ENCODE measurements at regions not wholly inside any gene's neighbourhood (a gene's known extent, or its start where the extent isn't known, plus 50 kb on each side); places are given as distances from the start of the nearest gene placed in this dataset.

DNA sequence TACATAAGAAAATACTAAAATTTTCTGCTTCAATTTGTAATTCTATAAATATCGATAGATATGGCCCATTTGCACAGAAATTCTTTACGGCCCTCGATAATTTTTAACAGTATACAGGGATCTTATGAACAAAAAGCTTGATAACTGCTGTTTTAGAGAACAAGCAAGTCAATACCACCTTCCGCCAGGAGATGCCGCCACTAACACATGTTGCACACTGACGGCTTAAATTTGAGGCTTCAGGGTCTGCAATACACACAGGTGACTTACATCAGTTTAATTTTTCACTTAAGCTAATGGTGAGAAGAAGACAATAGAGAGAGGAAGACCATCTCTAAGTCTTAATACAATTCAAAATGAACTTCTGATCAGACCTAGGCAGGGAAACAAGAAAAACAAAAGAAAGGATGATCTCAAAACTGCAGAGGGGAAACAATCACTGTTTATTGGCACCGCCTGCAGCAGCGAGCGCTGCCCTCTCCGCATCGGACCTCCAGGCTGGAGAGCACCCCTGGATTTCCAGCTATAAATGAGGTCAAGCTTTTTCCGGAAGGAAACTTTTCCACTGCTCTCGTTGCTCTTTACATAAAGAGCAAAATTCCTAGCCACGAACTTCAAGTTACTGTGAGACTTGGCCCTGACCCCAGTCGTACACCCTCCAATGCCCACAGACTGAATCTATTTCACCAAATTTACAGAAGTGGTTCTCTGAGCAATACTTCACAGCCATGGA, 53.9 kb downstream of the OTOR start:
- H3K27me3 ChIP-seq (ENCODE audit: low read depth) = peaks cover 22% of the 10 kb centered on the region
- in situ Hi-C loops (cut with MboI; ENCODE audit: low sequenced_read_pairs) = loop anchor here (10.0 to 25.0 kb wide), 2 partner anchors 485 to 623 kb away; no protein-coding TSS in a partner anchor
- DNase-seq (ENCODE audit: low spot score in 2 of 2) = peak; percentile 42 to 83

GRCh38 chr20:16802652-16802935, 54.4 kb downstream of the OTOR start:
- Histone ChIP-seq H3K36me3 (replicated peaks) (no peaks in the 10 kb centered on the region), H3K4me1 (no peaks in the 10 kb centered on the region), H3K27me3 (ENCODE audit: low read depth) (peaks cover 22% of the 10 kb centered on the region), H3K9me3 (no peaks in the 10 kb centered on the region), H3K4me3 (no peak overlapping the region)
- in situ Hi-C loops (cut with MboI; ENCODE audit: low sequenced_read_pairs) = loop anchor here (10.0 to 25.0 kb wide), 2 partner anchors 485 to 622 kb away; no protein-coding TSS in a partner anchor
- DNase-seq (ENCODE audit: low spot score in 2 of 2) = no peak

More for the DNA sequence above, 53.9 kb downstream of the OTOR start:
- Histone ChIP-seq H3K9me3 (no peaks in the 10 kb centered on the region), H3K36me3 (replicated peaks) (no peaks in the 10 kb centered on the region), H3K4me1 (no peaks in the 10 kb centered on the region), H3K4me3 (no peak overlapping the region)

DNA sequence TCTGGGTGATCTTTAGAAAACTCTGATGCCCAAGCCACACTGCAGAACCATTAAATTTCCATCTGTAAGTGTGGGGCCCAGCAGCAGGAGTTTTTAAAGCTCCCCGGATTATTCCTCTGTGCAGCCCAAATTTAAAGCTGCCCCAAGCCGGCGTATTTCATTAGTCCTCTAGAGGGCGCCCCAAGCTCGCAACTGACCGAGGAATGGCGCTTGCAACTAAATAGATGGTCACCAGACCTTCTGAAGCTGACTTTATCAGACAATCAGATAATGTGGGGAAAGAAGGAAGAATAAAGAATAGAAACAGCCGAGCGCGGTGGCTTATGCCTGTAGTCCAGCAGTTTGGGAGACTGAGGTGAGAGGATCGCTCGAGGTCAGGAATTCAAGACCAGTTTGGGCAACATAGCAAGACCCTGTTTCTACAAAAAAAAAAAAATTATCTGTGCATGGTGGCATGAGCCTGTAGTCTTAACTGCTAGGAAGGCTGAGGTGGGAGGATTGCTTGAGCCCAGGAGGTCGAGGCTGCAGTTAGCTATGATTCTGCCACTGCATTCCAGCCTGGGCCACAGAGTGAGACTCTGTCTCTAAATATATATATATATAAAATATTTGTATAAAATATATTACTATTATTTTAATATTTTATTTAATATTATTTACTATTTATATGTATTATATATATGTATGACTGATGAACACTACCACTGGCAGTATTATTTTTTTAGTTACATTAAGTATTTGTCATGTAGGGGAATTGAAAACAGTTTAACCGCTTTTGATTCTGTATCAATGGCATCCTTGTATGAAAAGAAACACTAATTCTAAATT, 56.0 kb downstream of the OTOR start:
- in situ Hi-C loops (cut with MboI; ENCODE audit: low sequenced_read_pairs) = loop anchor here (10.0 to 25.0 kb wide), 2 partner anchors 483 to 621 kb away; no protein-coding TSS in a partner anchor
- Histone ChIP-seq H3K4me1 (no peaks in the 10 kb centered on the region), H3K27me3 (ENCODE audit: low read depth) (peaks cover 20% of the 10 kb centered on the region), H3K9me3 (no peaks in the 10 kb centered on the region), H3K36me3 (replicated peaks) (no peaks in the 10 kb centered on the region), H3K4me3 (no peak overlapping the region)
- peak; percentile 33 to 74 for DNase-seq (ENCODE audit: low spot score in 2 of 2)

- H3K4me3 ChIP-seq = no peak overlapping the region
- H3K36me3 ChIP-seq (replicated peaks) = no peaks in the 10 kb centered on the region
- no peaks in the 10 kb centered on the region for H3K9me3 ChIP-seq
- no peak for DNase-seq (ENCODE audit: low spot score in 2 of 2)
- H3K4me1 ChIP-seq = no peaks in the 10 kb centered on the region
- H3K27me3 ChIP-seq (ENCODE audit: low read depth) = peaks cover 15% of the 10 kb centered on the region
- in situ Hi-C loops (cut with MboI; ENCODE audit: low sequenced_read_pairs) = loop anchor here (10.0 to 25.0 kb wide), 2 partner anchors 483 to 620 kb away; no protein-coding TSS in a partner anchor
These were observed 56.6 kb downstream of the OTOR start for GRCh38 chr20:16804793-16805187.

DNA sequence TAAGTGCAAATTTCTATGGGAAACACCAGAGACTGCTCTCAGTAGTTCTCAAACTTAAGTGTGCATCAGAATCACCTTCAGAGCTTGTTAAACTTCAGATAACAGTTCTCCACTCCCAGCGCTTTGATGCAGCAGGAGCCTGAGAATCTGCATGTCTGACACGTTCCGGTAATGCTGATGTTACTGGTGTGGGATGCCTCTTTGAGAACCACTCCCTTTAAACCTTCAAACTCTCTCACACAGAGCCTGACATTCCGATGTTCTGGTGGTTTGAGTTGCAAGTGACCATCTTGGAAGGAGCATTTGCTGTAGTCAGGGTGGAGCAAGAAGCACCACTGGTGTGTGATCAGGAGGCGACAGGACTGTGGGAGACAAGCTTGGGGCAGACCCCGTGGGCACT, 57.9 kb downstream of the OTOR start:
- no peak for DNase-seq (ENCODE audit: low spot score in 2 of 2)
- in situ Hi-C loops (cut with MboI; ENCODE audit: low sequenced_read_pairs) = loop anchor here (10.0 to 25.0 kb wide), 2 partner anchors 481 to 619 kb away; no protein-coding TSS in a partner anchor
- peaks cover 10% of the 10 kb centered on the region for H3K27me3 ChIP-seq (ENCODE audit: low read depth)
- no peaks in the 10 kb centered on the region for H3K36me3 ChIP-seq (replicated peaks)
- H3K4me3 ChIP-seq = no peak overlapping the region
- H3K4me1 ChIP-seq = no peaks in the 10 kb centered on the region
- H3K9me3 ChIP-seq = no peaks in the 10 kb centered on the region

DNA sequence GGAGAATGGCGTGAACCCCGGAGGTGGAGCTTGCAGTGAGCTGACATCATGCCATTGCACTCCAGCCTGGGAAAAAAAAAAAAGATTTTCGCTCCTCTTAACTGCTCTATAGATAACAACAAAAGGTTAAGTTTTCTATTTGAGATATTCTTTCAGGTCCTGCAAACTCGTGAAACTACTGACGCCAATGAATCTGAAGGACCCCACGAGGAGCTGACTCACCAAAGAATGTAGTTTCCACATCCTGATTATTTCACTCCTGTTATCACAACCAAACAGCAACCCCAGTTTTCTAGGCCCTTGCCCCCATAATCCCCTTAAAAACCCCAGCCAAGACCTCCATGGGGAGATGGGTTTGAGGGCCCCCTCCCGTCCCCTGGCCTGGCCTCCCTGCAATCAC, 58.7 kb downstream of the OTOR start:
- Histone ChIP-seq H3K4me3 (no peak overlapping the region), H3K27me3 (ENCODE audit: low read depth) (peaks cover 10% of the 10 kb centered on the region), H3K36me3 (replicated peaks) (no peaks in the 10 kb centered on the region), H3K4me1 (no peaks in the 10 kb centered on the region), H3K9me3 (no peaks in the 10 kb centered on the region)
- in situ Hi-C loops (cut with MboI; ENCODE audit: low sequenced_read_pairs) = loop anchor here (10.0 to 25.0 kb wide), 2 partner anchors 480 to 618 kb away; no protein-coding TSS in a partner anchor
- DNase-seq (ENCODE audit: low spot score in 2 of 2) = no peak

DNA sequence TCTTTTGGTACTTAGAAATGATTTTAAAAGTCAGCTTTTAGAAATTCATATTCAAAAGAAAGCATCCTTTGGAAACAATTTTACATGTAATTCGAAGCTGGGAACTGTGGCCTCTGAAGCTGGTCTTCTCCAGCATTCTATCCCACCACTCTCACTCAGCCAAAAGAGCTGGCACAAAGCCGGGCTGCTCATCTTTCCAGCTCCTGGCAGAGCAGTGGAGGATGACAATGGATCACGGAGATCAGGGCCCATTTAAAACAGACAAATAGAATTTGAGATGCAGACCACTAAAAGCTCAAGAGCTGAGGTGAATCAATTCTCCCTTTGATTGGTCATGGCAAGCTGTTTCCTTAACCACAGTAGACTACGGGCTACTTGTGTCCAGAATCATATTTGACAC, 60.6 kb downstream of the OTOR start:
- H3K4me1 ChIP-seq = no peaks in the 10 kb centered on the region
- no peaks in the 10 kb centered on the region for H3K36me3 ChIP-seq (replicated peaks)
- in situ Hi-C loops (cut with MboI; ENCODE audit: low sequenced_read_pairs) = loop anchor here (10.0 to 25.0 kb wide), 2 partner anchors 479 to 616 kb away; no protein-coding TSS in a partner anchor
- no peak for DNase-seq (ENCODE audit: low spot score in 2 of 2)
- peaks cover 7% of the 10 kb centered on the region; the same call in 1 of the 2 replicates for H3K27me3 ChIP-seq (ENCODE audit: low read depth)
- H3K9me3 ChIP-seq = no peaks in the 10 kb centered on the region
- H3K4me3 ChIP-seq = no peak overlapping the region

DNA sequence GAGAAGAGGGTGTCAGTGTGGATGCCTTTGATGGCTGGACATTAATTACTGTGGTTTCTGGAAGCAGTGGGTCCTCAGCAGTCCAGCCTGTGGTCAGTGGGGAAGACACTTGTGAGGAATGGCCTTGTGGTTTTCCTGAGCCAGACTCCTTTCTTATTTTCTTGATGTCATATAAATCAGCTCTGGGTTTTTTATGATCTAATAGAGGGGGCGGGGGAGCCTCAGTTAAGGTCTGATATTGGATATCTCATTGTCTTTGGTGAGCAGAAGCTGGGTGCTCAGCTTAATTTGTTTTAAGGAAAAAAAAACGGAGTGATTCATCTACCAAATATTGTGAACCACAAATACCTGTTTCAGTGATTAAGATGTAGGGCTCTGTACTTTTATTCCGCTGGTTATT, 62.1 kb downstream of the OTOR start:
- Histone ChIP-seq H3K4me3 (no peak overlapping the region), H3K9me3 (no peaks in the 10 kb centered on the region), H3K4me1 (no peaks in the 10 kb centered on the region), H3K27me3 (ENCODE audit: low read depth) (peaks cover 5% of the 10 kb centered on the region; the same call in 1 of the 2 replicates), H3K36me3 (replicated peaks) (no peaks in the 10 kb centered on the region)
- DNase-seq (ENCODE audit: low spot score in 2 of 2) = no peak
- in situ Hi-C loops (cut with MboI; ENCODE audit: low sequenced_read_pairs) = loop anchor here (25.0 kb wide), 1 partner anchor 477 kb away; no protein-coding TSS in a partner anchor

DNA sequence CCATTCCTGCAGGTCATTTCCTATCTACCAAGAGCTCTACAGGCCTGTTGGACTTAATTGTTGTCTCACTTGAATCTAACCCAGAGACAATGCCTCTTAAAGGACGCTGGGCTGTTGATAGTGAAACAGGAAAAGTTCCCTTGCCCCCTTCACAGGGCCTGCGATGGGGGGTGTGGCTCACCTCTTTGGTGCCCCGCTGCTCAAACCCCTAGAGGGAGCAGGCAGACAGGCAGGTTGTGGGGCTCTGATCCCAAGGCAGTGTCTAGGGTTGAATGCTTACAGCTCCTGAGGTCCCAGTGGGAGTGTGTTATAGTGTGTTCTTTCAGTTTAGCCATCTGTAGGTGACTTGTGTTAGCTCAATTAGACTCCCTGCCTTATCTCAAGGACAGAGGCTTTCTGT, 68.0 kb downstream of the OTOR start:
- Histone ChIP-seq H3K36me3 (replicated peaks) (no peaks in the 10 kb centered on the region), H3K4me1 (no peaks in the 10 kb centered on the region), H3K27me3 (ENCODE audit: low read depth) (no peaks in the 10 kb centered on the region), H3K9me3 (no peaks in the 10 kb centered on the region), H3K4me3 (no peak overlapping the region)
- no peak for DNase-seq (ENCODE audit: low spot score in 2 of 2)
- in situ Hi-C loops (cut with MboI; ENCODE audit: low sequenced_read_pairs) = loop anchor here (25.0 kb wide), 1 partner anchor 471 kb away; no protein-coding TSS in a partner anchor

DNA sequence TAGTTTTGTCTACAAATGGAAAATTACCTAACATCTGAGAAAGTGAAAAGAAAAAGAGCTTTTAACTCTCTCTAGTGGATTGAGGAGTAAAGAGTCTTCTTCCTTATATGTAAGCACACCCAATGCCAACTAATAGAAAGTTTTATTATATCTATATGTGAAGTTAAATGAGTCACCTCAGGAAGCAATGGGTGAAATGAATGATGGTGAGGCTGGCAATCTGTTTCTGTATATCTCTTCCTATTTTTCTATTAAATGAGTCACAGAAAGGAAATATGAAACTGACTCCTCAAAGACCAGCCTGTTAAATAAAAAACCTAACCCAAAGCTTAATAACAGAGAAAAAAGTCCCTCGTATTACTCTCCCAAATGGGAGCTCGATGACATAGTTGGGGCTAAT, 71.3 kb downstream of the OTOR start:
- no peak for DNase-seq (ENCODE audit: low spot score in 2 of 2)
- in situ Hi-C loops (cut with MboI; ENCODE audit: low sequenced_read_pairs) = loop anchor here (25.0 kb wide), 1 partner anchor 468 kb away; no protein-coding TSS in a partner anchor
- Histone ChIP-seq H3K4me3 (no peak overlapping the region), H3K4me1 (no peaks in the 10 kb centered on the region), H3K36me3 (replicated peaks) (no peaks in the 10 kb centered on the region), H3K9me3 (no peaks in the 10 kb centered on the region), H3K27me3 (ENCODE audit: low read depth) (no peaks in the 10 kb centered on the region)

- no peaks in the 10 kb centered on the region for H3K27me3 ChIP-seq (ENCODE audit: low read depth)
- in situ Hi-C loops (cut with MboI; ENCODE audit: low sequenced_read_pairs) = loop anchor here (25.0 kb wide), 1 partner anchor 466 kb away; no protein-coding TSS in a partner anchor
- no peak overlapping the region for H3K4me3 ChIP-seq
- no peaks in the 10 kb centered on the region for H3K9me3 ChIP-seq
- no peaks in the 10 kb centered on the region for H3K36me3 ChIP-seq (replicated peaks)
- DNase-seq (ENCODE audit: low spot score in 2 of 2) = peak; percentile 45 to 51
- H3K4me1 ChIP-seq = no peaks in the 10 kb centered on the region
These were observed 73.3 kb downstream of the OTOR start for GRCh38 chr20:16821211-16822089.

DNA sequence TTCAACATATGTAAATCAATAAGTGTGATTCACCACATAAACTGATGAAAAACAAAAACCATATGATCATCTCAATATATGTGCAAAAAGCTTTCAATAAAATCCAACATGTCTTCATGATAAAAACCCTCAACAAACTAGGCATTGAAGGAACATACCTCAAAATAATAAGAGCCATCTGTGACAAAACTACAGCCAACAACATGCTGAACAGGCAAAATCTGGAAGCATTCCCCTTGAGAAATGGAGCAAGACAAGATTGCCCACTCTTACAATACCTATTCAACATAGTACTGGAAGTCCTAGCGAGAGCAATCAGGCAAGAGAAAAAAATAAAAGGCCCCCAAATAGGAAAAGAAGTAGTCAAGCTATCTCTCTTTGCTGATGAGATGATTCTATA, 76.5 kb downstream of the OTOR start:
- in situ Hi-C loops (cut with MboI; ENCODE audit: low sequenced_read_pairs) = loop anchor here (25.0 kb wide), 1 partner anchor 463 kb away; no protein-coding TSS in a partner anchor
- DNase-seq (ENCODE audit: low spot score in 2 of 2) = no peak
- no peaks in the 10 kb centered on the region for H3K27me3 ChIP-seq (ENCODE audit: low read depth)
- H3K4me3 ChIP-seq = no peak overlapping the region
- H3K36me3 ChIP-seq (replicated peaks) = no peaks in the 10 kb centered on the region
- H3K4me1 ChIP-seq = no peaks in the 10 kb centered on the region
- no peaks in the 10 kb centered on the region for H3K9me3 ChIP-seq

DNA sequence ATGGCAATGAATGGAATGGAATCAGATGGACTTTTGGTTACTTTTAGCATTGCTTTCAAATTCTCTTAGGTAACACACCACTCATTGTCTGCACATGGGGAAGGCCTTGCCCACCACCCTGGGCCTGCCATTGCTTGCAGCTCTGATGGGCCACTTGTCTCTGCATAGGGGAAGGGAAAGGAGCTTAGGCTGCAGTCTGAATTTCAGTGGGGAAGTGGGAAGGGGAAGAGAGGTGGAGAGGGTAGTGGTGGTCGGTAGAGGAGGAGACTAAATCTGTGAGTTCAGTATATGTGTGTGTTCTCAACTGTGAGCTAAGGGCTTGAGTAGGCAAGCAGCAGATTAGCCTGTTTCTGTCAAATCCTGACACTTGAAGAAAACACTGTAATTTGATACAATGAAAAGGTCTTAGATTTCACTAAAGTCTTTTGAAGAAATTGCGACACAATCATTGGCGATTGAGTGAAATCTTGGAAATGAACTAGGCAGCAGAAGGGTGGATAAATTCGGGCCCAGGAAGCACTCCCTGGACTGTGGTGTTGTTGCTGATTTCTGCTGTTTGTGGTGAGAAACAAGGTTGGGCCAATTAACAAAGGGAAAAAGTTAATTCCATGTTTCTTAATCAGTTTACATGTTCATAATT, 80.6 kb downstream of the OTOR start:
- H3K4me3 ChIP-seq = no peak overlapping the region
- no peak for DNase-seq (ENCODE audit: low spot score in 2 of 2)
- in situ Hi-C loops (cut with MboI; ENCODE audit: low sequenced_read_pairs) = no loop called here
- no peaks in the 10 kb centered on the region for H3K27me3 ChIP-seq (ENCODE audit: low read depth)
- no peaks in the 10 kb centered on the region for H3K9me3 ChIP-seq
- H3K36me3 ChIP-seq (replicated peaks) = no peaks in the 10 kb centered on the region
- H3K4me1 ChIP-seq = no peaks in the 10 kb centered on the region

Measured in HAP-1 (cell line).